Neural cell (in vitro differentiated cells): ENCODE measurements at regions not wholly inside any gene's neighbourhood (a gene's known extent, or its start where the extent isn't known, plus 50 kb on each side); places are given as distances from the start of the nearest gene placed in this dataset.

Experiments used
- H2AFZ ChIP-seq: fragments of 200-600, 300-800 bp; sonication (generic), shearing (Covaris generic); 2 replicates; pipeline ENCODE4 v1.6.0; 2014; ENCODE audit warnings: low read depth, mild to moderate bottlenecking, antibody characterized with exemption, low read length, moderate library complexity
- H3F3A ChIP-seq: fragments of 200-600 bp; shearing (Covaris generic); 2 replicates; pipeline ENCODE4 v1.6.1; 2016; ENCODE audit warnings: mild to moderate bottlenecking, moderate library complexity, mixed read lengths, antibody characterized with exemption, low read length; ENCODE audit not compliant: insufficient read depth, poor library complexity, severe bottlenecking
- H3K27ac ChIP-seq: fragments of 200-600, 300-800 bp; sonication (generic), shearing (Covaris generic); 2 replicates; pipeline ENCODE4 v1.5.1; 2014; ENCODE audit warnings: mild to moderate bottlenecking, low read length, moderate library complexity
- H3K27me3 ChIP-seq: fragments of 300-800, 200-600 bp; sonication (generic), shearing (Covaris generic); 2 replicates; pipeline ENCODE4 v1.6.0; 2014; ENCODE audit warnings: mild to moderate bottlenecking, low read depth, low read length, moderate library complexity; ENCODE audit not compliant: insufficient read depth
- H3K36me3 ChIP-seq: fragments of 300-800, 200-600 bp; sonication (generic), shearing (Covaris generic); 2 replicates; pipeline ENCODE4 v1.5.1; 2014; ENCODE audit warnings: mild to moderate bottlenecking, antibody characterized with exemption, low read length, moderate library complexity; ENCODE audit not compliant: insufficient read depth
- H3K4me2 ChIP-seq: fragments of 300-800, 200-600 bp; sonication (generic), shearing (Covaris generic); 2 replicates; pipeline ENCODE4 v1.6.0; 2014; ENCODE audit warnings: mild to moderate bottlenecking, low read length
- H3K4me3 ChIP-seq: fragments of 300-800, 200-600 bp; sonication (generic), shearing (Covaris generic); 2 replicates; pipeline ENCODE4 v1.5.1; 2014; ENCODE audit warnings: mild to moderate bottlenecking, low read length, moderate library complexity
- H3K79me2 ChIP-seq: fragments of 200-600 bp; shearing (Covaris generic); replicated peaks from 2 replicates; pipeline ENCODE4 v1.6.0; 2014; ENCODE audit warnings: mild to moderate bottlenecking, low read length, moderate library complexity; ENCODE audit not compliant: insufficient read depth
- H3K9ac ChIP-seq: fragments of 300-800, 200-600 bp; sonication (generic), shearing (Covaris generic); 2 replicates; pipeline ENCODE4 v1.6.1; 2016; ENCODE audit warnings: mild to moderate bottlenecking, low read length, mixed read lengths
- H3K9me2 ChIP-seq: fragments of 200-600 bp; shearing (Covaris generic); 2 replicates; pipeline ENCODE4 v1.6.1; 2016; ENCODE audit warnings: mild to moderate bottlenecking, low read length, mixed read lengths; ENCODE audit not compliant: insufficient read depth
- H3K9me3 ChIP-seq: fragments of 200-600, 300-800 bp; sonication (generic), shearing (Covaris generic); 2 replicates; pipeline ENCODE4 v1.6.1; 2016; ENCODE audit warnings: mild to moderate bottlenecking, mixed run types, low read length, moderate library complexity, mixed read lengths
- H4K20me1 ChIP-seq: fragments of 200-600 bp; shearing (Covaris generic); 2 replicates; pipeline ENCODE4 v1.6.1; 2016; ENCODE audit warnings: mild to moderate bottlenecking, mixed run types; ENCODE audit not compliant: insufficient read depth
- EP300 ChIP-seq: fragments of 450-650 bp; conservative IDR thresholded peaks from 2 replicates; pipeline ENCODE4 v1.6.1; 2014; ENCODE audit warnings: antibody characterized with exemption, mild to moderate bottlenecking, moderate library complexity; ENCODE audit not compliant: poor library complexity, severe bottlenecking
- EZH2 ChIP-seq: fragments of 200-600, 300-800 bp; shearing (Covaris generic), sonication (generic); IDR thresholded peaks from 2 replicates; pipeline ENCODE4 v1.6.1; 2014; ENCODE audit warnings: antibody characterized with exemption, low read length, borderline replicate concordance, mild to moderate bottlenecking; ENCODE audit not compliant: insufficient read depth, poor library complexity, severe bottlenecking
- MXI1 ChIP-seq: fragments of 450-650 bp; conservative IDR thresholded peaks from 2 replicates; pipeline ENCODE4 v1.6.1; 2014; ENCODE audit warnings: antibody characterized with exemption, mild to moderate bottlenecking; ENCODE audit not compliant: poor library complexity, severe bottlenecking
- POLR2AphosphoS5 ChIP-seq: IDR thresholded peaks from 2 replicates; pipeline ENCODE4 v1.6.1; 2012
- RAD21 ChIP-seq: fragments of 450-650 bp; conservative IDR thresholded peaks from 2 replicates; pipeline ENCODE4 v1.6.1; 2014; ENCODE audit warnings: antibody characterized with exemption, mild to moderate bottlenecking, moderate library complexity
- SMC3 ChIP-seq: fragments of 450-650 bp; conservative IDR thresholded peaks from 2 replicates; pipeline ENCODE4 v1.6.1; 2014; ENCODE audit warnings: antibody characterized with exemption, mild to moderate bottlenecking, moderate library complexity; ENCODE audit not compliant: poor library complexity
- TAF1 ChIP-seq: IDR thresholded peaks from 2 replicates; pipeline ENCODE4 v1.6.1; 2012; ENCODE audit warnings: low read depth
- TF ChIP-seq, protein P1 (sequence below): fragments of 450-650 bp; IDR thresholded peaks from 2 replicates; pipeline ENCODE4 v1.5.1; 2014; ENCODE audit warnings: antibody characterized with exemption, mild to moderate bottlenecking, moderate library complexity; ENCODE audit not compliant: poor library complexity, severe bottlenecking
- TF ChIP-seq, protein P2 (sequence below): IDR thresholded peaks from 2 replicates; pipeline ENCODE4 v1.6.1; 2012; ENCODE audit warnings: borderline replicate concordance

DNA sequence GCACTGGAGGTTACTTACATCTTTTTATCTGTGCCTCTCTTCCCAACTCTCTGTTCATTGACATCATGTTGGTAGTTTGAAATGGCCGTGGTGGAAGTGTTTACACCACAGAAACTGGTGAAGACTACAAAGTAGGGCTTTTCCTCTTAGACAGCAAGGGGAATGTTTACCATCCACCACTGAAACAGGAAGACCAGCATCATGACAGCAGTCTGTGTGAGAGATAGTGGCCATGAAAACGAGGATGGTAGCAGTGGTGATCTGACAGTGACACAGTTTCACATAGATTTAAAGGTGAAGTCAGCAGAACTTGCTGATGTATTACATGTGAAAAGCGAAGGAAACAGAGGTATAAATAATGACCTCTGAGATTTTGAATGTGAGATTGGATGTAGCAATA is 115.7 kb downstream of the CCDC71L start:
- no peaks in the 10 kb centered on the region for H3K27me3 ChIP-seq
- H3K9me3 ChIP-seq, result no peaks in the 10 kb centered on the region
- no peaks in the 10 kb centered on the region for H3F3A ChIP-seq
- no peak overlapping the region for H3K4me3 ChIP-seq
- H3K4me2 ChIP-seq, result no peak overlapping the region
- no peaks in the 10 kb centered on the region for H3K79me2 ChIP-seq
- no peaks in the 10 kb centered on the region for H3K9me2 ChIP-seq
- H2AFZ ChIP-seq, result no peak overlapping the region
- TF ChIP-seq RAD21, result no peak
- TF ChIP-seq EZH2, result no peak
- TF ChIP-seq TAF1, result no peak
- no peak for TF ChIP-seq EP300
- TF ChIP-seq, protein P1, sequence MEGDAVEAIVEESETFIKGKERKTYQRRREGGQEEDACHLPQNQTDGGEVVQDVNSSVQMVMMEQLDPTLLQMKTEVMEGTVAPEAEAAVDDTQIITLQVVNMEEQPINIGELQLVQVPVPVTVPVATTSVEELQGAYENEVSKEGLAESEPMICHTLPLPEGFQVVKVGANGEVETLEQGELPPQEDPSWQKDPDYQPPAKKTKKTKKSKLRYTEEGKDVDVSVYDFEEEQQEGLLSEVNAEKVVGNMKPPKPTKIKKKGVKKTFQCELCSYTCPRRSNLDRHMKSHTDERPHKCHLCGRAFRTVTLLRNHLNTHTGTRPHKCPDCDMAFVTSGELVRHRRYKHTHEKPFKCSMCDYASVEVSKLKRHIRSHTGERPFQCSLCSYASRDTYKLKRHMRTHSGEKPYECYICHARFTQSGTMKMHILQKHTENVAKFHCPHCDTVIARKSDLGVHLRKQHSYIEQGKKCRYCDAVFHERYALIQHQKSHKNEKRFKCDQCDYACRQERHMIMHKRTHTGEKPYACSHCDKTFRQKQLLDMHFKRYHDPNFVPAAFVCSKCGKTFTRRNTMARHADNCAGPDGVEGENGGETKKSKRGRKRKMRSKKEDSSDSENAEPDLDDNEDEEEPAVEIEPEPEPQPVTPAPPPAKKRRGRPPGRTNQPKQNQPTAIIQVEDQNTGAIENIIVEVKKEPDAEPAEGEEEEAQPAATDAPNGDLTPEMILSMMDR, result no peak
- TF ChIP-seq SMC3, result no peak
- TF ChIP-seq, protein P2, sequence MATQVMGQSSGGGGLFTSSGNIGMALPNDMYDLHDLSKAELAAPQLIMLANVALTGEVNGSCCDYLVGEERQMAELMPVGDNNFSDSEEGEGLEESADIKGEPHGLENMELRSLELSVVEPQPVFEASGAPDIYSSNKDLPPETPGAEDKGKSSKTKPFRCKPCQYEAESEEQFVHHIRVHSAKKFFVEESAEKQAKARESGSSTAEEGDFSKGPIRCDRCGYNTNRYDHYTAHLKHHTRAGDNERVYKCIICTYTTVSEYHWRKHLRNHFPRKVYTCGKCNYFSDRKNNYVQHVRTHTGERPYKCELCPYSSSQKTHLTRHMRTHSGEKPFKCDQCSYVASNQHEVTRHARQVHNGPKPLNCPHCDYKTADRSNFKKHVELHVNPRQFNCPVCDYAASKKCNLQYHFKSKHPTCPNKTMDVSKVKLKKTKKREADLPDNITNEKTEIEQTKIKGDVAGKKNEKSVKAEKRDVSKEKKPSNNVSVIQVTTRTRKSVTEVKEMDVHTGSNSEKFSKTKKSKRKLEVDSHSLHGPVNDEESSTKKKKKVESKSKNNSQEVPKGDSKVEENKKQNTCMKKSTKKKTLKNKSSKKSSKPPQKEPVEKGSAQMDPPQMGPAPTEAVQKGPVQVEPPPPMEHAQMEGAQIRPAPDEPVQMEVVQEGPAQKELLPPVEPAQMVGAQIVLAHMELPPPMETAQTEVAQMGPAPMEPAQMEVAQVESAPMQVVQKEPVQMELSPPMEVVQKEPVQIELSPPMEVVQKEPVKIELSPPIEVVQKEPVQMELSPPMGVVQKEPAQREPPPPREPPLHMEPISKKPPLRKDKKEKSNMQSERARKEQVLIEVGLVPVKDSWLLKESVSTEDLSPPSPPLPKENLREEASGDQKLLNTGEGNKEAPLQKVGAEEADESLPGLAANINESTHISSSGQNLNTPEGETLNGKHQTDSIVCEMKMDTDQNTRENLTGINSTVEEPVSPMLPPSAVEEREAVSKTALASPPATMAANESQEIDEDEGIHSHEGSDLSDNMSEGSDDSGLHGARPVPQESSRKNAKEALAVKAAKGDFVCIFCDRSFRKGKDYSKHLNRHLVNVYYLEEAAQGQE, result no peak
- TF ChIP-seq MXI1, result no peak
- no peak for TF ChIP-seq POLR2AphosphoS5
- H3K36me3 ChIP-seq, result no peaks in the 10 kb centered on the region
- H3K9ac ChIP-seq, result no peak overlapping the region
- H4K20me1 ChIP-seq, result no peaks in the 10 kb centered on the region
- H3K27ac ChIP-seq, result no peak overlapping the region

DNA sequence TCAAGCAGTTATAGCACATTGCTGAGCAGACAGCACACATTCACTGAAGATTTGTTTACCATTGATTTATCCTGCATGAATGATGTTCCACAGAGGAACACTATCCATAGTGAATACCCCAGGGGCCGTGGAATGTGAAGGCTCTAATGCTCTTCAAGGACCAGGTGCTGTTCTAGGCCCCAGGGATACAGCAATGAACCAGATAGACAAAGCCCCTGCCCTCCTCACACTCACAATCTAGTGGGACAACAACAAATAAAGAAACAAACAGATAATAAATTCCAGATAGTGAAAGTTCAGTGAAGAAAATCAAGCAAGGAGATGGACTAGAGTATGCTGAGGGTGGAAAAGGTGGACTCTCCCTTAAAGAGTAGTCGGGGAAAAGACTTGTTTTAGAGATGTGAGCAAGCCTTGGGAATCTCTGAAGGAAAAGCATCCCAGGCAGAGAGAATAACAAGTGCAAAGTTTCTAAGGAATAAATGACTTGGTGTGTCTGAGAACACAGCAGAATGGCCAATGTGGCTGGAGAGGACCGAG is 117.7 kb downstream of the CCDC71L start:
- H3K79me2 ChIP-seq, result no peaks in the 10 kb centered on the region
- H3F3A ChIP-seq, result no peaks in the 10 kb centered on the region
- H3K9me3 ChIP-seq, result no peaks in the 10 kb centered on the region
- H3K9me2 ChIP-seq, result no peaks in the 10 kb centered on the region
- no peak overlapping the region for H3K4me3 ChIP-seq
- H3K27me3 ChIP-seq, result no peaks in the 10 kb centered on the region
- no peaks in the 10 kb centered on the region for H4K20me1 ChIP-seq
- no peak overlapping the region for H3K27ac ChIP-seq
- no peaks in the 10 kb centered on the region for H3K36me3 ChIP-seq
- TF ChIP-seq TAF1, result no peak
- TF ChIP-seq RAD21, result no peak
- TF ChIP-seq, protein P2, result no peak
- no peak for TF ChIP-seq EZH2
- TF ChIP-seq, protein P1, result no peak
- no peak for TF ChIP-seq EP300
- TF ChIP-seq POLR2AphosphoS5, result no peak
- no peak overlapping the region for H3K9ac ChIP-seq
- H2AFZ ChIP-seq, result no peak overlapping the region
- no peak overlapping the region for H3K4me2 ChIP-seq
